ENCODE measurements at regions not wholly inside any gene's neighbourhood (a gene's known extent, or its start where the extent isn't known, plus 50 kb on each side); places are given as distances from the start of the nearest gene placed in this dataset.
A peak's percentile ranks its signal among the peaks of the same experiment; 100 is the strongest.

GRCh38 chr2:19580830-19581229 is 222.4 kb upstream of the OSR1 start:
- WGBS, 2 donors = 45 to 52% methylated on average over 4 of the region's 4 CpGs
- peak; percentile 55 to 87 (median 76) for ATAC-seq
- H3K4me1 ChIP-seq = peaks cover 0 to 28% (median 9%) of the 10 kb centered on the region in 9 donors
- H3K27ac ChIP-seq = no peak overlapping the region
- H3K36me3 ChIP-seq = no peaks in the 10 kb centered on the region
- intact Hi-C loops (cut with DNase I) = no loop called here
- peaks cover 0 to 2% (median 0%) of the 10 kb centered on the region in 7 donors for H3K27me3 ChIP-seq
- H3K9me3 ChIP-seq = peaks cover 0 to 10% (median 0%) of the 10 kb centered on the region in 11 donors
- H3K4me3 ChIP-seq = no peak overlapping the region
- TF ChIP-seq, protein P1, sequence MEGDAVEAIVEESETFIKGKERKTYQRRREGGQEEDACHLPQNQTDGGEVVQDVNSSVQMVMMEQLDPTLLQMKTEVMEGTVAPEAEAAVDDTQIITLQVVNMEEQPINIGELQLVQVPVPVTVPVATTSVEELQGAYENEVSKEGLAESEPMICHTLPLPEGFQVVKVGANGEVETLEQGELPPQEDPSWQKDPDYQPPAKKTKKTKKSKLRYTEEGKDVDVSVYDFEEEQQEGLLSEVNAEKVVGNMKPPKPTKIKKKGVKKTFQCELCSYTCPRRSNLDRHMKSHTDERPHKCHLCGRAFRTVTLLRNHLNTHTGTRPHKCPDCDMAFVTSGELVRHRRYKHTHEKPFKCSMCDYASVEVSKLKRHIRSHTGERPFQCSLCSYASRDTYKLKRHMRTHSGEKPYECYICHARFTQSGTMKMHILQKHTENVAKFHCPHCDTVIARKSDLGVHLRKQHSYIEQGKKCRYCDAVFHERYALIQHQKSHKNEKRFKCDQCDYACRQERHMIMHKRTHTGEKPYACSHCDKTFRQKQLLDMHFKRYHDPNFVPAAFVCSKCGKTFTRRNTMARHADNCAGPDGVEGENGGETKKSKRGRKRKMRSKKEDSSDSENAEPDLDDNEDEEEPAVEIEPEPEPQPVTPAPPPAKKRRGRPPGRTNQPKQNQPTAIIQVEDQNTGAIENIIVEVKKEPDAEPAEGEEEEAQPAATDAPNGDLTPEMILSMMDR (IDR thresholded peaks at IDR 0.05) = no peak
- peak in 1 of 2 donors; percentile 14 for DNase-seq

DNA sequence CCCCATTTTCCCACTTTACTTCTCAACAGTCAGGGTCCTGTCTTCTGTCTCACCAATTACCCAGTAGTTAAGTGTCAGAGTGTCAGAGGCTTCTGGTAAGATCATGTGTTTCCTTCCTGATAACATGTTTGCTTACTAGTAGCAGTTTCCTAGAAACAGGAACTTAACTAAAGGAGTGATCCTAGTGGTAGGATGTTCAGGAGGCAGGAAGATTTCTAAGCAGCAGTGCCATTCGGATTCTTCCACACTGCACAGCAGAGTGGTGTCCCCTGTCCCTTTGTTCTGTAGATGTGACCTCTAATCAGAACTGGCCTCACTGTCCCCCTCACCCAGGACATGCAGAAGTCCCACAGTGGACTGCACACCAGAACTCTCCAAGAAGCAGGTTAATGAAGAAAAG is 221.8 kb upstream of the OSR1 start:
- peaks cover 0 to 10% (median 0%) of the 10 kb centered on the region in 11 donors for H3K9me3 ChIP-seq
- peaks cover 0 to 33% (median 9%) of the 10 kb centered on the region in 9 donors for H3K4me1 ChIP-seq
- H3K27me3 ChIP-seq = peaks cover 0 to 2% (median 0%) of the 10 kb centered on the region in 7 donors
- DNase-seq (no peak), ATAC-seq (peak in 7 of 8 donors; percentile 17 to 87 (median 65))
- intact Hi-C loops (cut with DNase I) = no loop called here
- no peaks in the 10 kb centered on the region for H3K36me3 ChIP-seq
- WGBS, 2 donors = 14 to 15% methylated on average over 1 of the region's 1 CpG
- H3K27ac ChIP-seq = peak overlapping the region in 1 of 10 donors; percentile 22
- no peak overlapping the region for H3K4me3 ChIP-seq
- TF ChIP-seq, protein P1 (IDR thresholded peaks at IDR 0.05) = no peak

- Histone ChIP-seq H3K36me3 (no peaks in the 10 kb centered on the region), H3K4me1 (peaks cover 0 to 41% (median 12%) of the 10 kb centered on the region in 9 donors), H3K4me3 (no peak overlapping the region), H3K27me3 (peaks cover 0 to 2% (median 0%) of the 10 kb centered on the region in 7 donors), H3K27ac (no peak overlapping the region), H3K9me3 (peaks cover 0 to 10% (median 0%) of the 10 kb centered on the region in 11 donors)
- TF ChIP-seq, protein P1 (IDR thresholded peaks at IDR 0.05) = no peak
- DNase-seq = no peak
- 57% methylated on average over 3 of the region's 3 CpGs for WGBS, 2 donors
- ATAC-seq = no peak
- intact Hi-C loops (cut with DNase I) = no loop called here
Observed at GRCh38 chr2:19579461-19579860, 221.0 kb upstream of the OSR1 start.

GRCh38 chr2:19577723-19578122 is 219.3 kb upstream of the OSR1 start:
- H3K9me3 ChIP-seq = peaks cover 0 to 2% (median 0%) of the 10 kb centered on the region in 11 donors

More at GRCh38 chr2:19577723-19578122, 219.3 kb upstream of the OSR1 start:
- TF ChIP-seq, protein P1 (IDR thresholded peaks at IDR 0.05) = no peak
- intact Hi-C loops (cut with DNase I) = no loop called here
- ATAC-seq (no peak), DNase-seq (no peak)
- Histone ChIP-seq H3K27me3 (peaks cover 0 to 2% (median 0%) of the 10 kb centered on the region in 7 donors), H3K4me3 (no peak overlapping the region), H3K27ac (no peak overlapping the region), H3K36me3 (no peaks in the 10 kb centered on the region), H3K4me1 (peaks cover 0 to 48% (median 15%) of the 10 kb centered on the region in 9 donors)
- WGBS, 2 donors = 63% methylated on average over 3 of the region's 3 CpGs
